Liver (tissue), 8 donors: ENCODE measurements at regions not wholly inside any gene's neighbourhood (a gene's known extent, or its start where the extent isn't known, plus 50 kb on each side); places are given as distances from the start of the nearest gene placed in this dataset.

ENCODE experiments used
- DNase-seq: peaks from one replicate; pipeline ENCODE4 v3.0.0-alpha.2; 2017; ENCODE audit warnings: low spot score
- H3K27ac ChIP-seq, 2 donors: one replicate each; pipeline ENCODE4 v1.7.0; 2013; ENCODE audit warnings: inconsistent platforms in 2 of 2, low read length in 2 of 2, control low read depth in 1 of 2, low read depth in 1 of 2, mild to moderate bottlenecking in 1 of 2
- H3K27me3 ChIP-seq, 4 donors: one replicate each; pipeline versions ENCODE4 v1.6.1 to v1.7.0; 2013; ENCODE audit warnings: low read length in 3 of 4, inconsistent platforms in 1 of 4, mild to moderate bottlenecking in 1 of 4, moderate library complexity in 1 of 4; ENCODE audit not compliant: control insufficient read depth in 4 of 4, insufficient read depth in 4 of 4
- H3K36me3 ChIP-seq, 4 donors: one replicate each; pipeline versions ENCODE4 v1.6.1 to v1.7.0; 2013; ENCODE audit warnings: low read length in 3 of 4, mild to moderate bottlenecking in 3 of 4, low read depth in 1 of 4, moderate library complexity in 1 of 4; ENCODE audit not compliant: control insufficient read depth in 4 of 4, insufficient read depth in 3 of 4
- H3K4me1 ChIP-seq, 4 donors: one replicate each; pipeline versions ENCODE4 v1.6.1 to v1.7.0; 2013; ENCODE audit warnings: low read length in 3 of 4, mild to moderate bottlenecking in 3 of 4, moderate library complexity in 1 of 4; ENCODE audit not compliant: control insufficient read depth in 4 of 4, insufficient read depth in 4 of 4
- H3K4me3 ChIP-seq, 3 donors: one replicate each; pipeline versions ENCODE4 v1.6.1 to v1.7.0; 2013; ENCODE audit warnings: low read length in 3 of 3, control low read depth in 1 of 3, low read depth in 1 of 3, mild to moderate bottlenecking in 1 of 3
- H3K9ac ChIP-seq, 2 donors: one replicate each; pipeline ENCODE4 v1.7.0; 2013; ENCODE audit warnings: low read length in 2 of 2, mild to moderate bottlenecking in 2 of 2, moderate library complexity in 2 of 2, control low read depth in 1 of 2, low read depth in 1 of 2
- H3K9me3 ChIP-seq, 4 donors: one replicate each; pipeline versions ENCODE4 v1.6.1 to v1.7.0; 2013; ENCODE audit warnings: low read length in 3 of 4; ENCODE audit not compliant: control insufficient read depth in 4 of 4
- EGR1 ChIP-seq, 2 donors: IDR thresholded peaks; 2 replicates each; pipeline ENCODE4 v1.6.1; 2016 to 2018; ENCODE audit warnings: antibody characterized with exemption in 2 of 2, low read depth in 2 of 2
- FOXA1 ChIP-seq: IDR thresholded peaks from 2 replicates; pipeline ENCODE4 v1.6.1; 2016; ENCODE audit warnings: antibody characterized with exemption
- FOXA2 ChIP-seq: IDR thresholded peaks from 2 replicates; pipeline ENCODE4 v1.6.1; 2016; ENCODE audit warnings: antibody characterized with exemption
- GABPA ChIP-seq, 2 donors: IDR thresholded peaks in 1 of 2; conservative IDR thresholded peaks in 1 of 2; 2 replicates each; pipeline ENCODE4 v1.6.1; 2016; ENCODE audit warnings: antibody characterized with exemption in 2 of 2, mild to moderate bottlenecking in 1 of 2, moderate library complexity in 1 of 2
- HNF4A ChIP-seq, 2 donors: conservative IDR thresholded peaks; 2 replicates each; pipeline ENCODE4 v1.6.1; 2016; ENCODE audit warnings: antibody characterized with exemption in 2 of 2, mild to moderate bottlenecking in 2 of 2
- HNF4G ChIP-seq: IDR thresholded peaks from 2 replicates; pipeline ENCODE4 v1.6.1; 2016; ENCODE audit warnings: antibody characterized with exemption
- JUND ChIP-seq, 2 donors: IDR thresholded peaks; 2 replicates each; pipeline ENCODE4 v1.6.1; 2016; ENCODE audit warnings: antibody characterized with exemption in 2 of 2
- MAX ChIP-seq: IDR thresholded peaks from 2 replicates; pipeline ENCODE4 v1.6.1; 2016; ENCODE audit warnings: antibody characterized with exemption
- NR2F2 ChIP-seq: IDR thresholded peaks from 2 replicates; pipeline ENCODE4 v1.6.1; 2016; ENCODE audit warnings: antibody characterized with exemption
- RAD21 ChIP-seq, 2 donors: IDR thresholded peaks; 2 replicates each; pipeline ENCODE4 v1.6.1; 2016; ENCODE audit warnings: antibody characterized with exemption in 2 of 2, mild to moderate bottlenecking in 2 of 2
- RXRA ChIP-seq, 2 donors: IDR thresholded peaks; 2 replicates each; pipeline ENCODE4 v1.6.1; 2017 to 2018; ENCODE audit warnings: antibody characterized with exemption in 2 of 2, mild to moderate bottlenecking in 1 of 2
- SP1 ChIP-seq: IDR thresholded peaks from 2 replicates; pipeline ENCODE4 v1.6.1; 2018; ENCODE audit warnings: antibody characterized with exemption, mild to moderate bottlenecking
- TAF1 ChIP-seq: conservative IDR thresholded peaks from 2 replicates; pipeline ENCODE4 v1.6.1; 2016; ENCODE audit warnings: antibody characterized with exemption, mild to moderate bottlenecking
- YY1 ChIP-seq: IDR thresholded peaks from 2 replicates; pipeline ENCODE4 v1.6.1; 2016; ENCODE audit warnings: antibody characterized with exemption, mild to moderate bottlenecking
- WGBS: extraction: QIAGEN DNeasy Blood & Tissue Kit; methylation state at CpG from one replicate; pipeline ENCODE4 v1.1.7; 2013; 5-methylcytosine and 5-hydroxymethylcytosine counted together
- TF ChIP-seq, protein P1 (sequence below): IDR thresholded peaks from 2 replicates; pipeline ENCODE4 v1.6.1; 2016; ENCODE audit warnings: antibody characterized with exemption
- TF ChIP-seq, protein P2 (sequence below): IDR thresholded peaks from 2 replicates; pipeline ENCODE4 v1.6.1; 2016; ENCODE audit warnings: antibody characterized with exemption, mild to moderate bottlenecking
- TF ChIP-seq, protein P3 (sequence below): fragments of 150-350 bp; IDR thresholded peaks from 2 replicates; pipeline ENCODE4 v1.5.1; 2017; ENCODE audit warnings: improper control_type of control experiment, low read depth, low read length; ENCODE audit not compliant: missing input control
- TF ChIP-seq, protein P4 (sequence below): IDR thresholded peaks from 2 replicates; pipeline ENCODE4 v1.6.1; 2016; ENCODE audit warnings: antibody characterized with exemption
- donor health status: healthy.
- donor health status: healthy.
- donor health status: healthy.
- donor health status: healthy.
- donor health status: healthy.

- WGBS = 83% methylated on average over 4 of the region's 4 CpGs
Observed at GRCh38 chr10:84999929-85000328, 671.5 kb downstream of the CCSER2 start.

More at GRCh38 chr10:84999929-85000328, 671.5 kb downstream of the CCSER2 start:
- Histone ChIP-seq H3K4me3 (no peak overlapping the region), H3K36me3 (no peaks in the 10 kb centered on the region), H3K27me3 (peaks cover 0 to 3% (median 0%) of the 10 kb centered on the region in 4 donors), H3K27ac (no peak overlapping the region), H3K9ac (no peak overlapping the region), H3K4me1 (no peaks in the 10 kb centered on the region), H3K9me3 (no peaks in the 10 kb centered on the region)
- TF ChIP-seq GABPA (IDR thresholded peaks at IDR 0.05 in 1 of 2, conservative IDR thresholded peaks at IDR 0.05 in 1 of 2) = no peak
- TF ChIP-seq, protein P1, sequence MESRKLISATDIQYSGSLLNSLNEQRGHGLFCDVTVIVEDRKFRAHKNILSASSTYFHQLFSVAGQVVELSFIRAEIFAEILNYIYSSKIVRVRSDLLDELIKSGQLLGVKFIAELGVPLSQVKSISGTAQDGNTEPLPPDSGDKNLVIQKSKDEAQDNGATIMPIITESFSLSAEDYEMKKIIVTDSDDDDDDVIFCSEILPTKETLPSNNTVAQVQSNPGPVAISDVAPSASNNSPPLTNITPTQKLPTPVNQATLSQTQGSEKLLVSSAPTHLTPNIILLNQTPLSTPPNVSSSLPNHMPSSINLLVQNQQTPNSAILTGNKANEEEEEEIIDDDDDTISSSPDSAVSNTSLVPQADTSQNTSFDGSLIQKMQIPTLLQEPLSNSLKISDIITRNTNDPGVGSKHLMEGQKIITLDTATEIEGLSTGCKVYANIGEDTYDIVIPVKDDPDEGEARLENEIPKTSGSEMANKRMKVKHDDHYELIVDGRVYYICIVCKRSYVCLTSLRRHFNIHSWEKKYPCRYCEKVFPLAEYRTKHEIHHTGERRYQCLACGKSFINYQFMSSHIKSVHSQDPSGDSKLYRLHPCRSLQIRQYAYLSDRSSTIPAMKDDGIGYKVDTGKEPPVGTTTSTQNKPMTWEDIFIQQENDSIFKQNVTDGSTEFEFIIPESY = no peak
- no peak for TF ChIP-seq NR2F2
- no peak for TF ChIP-seq RXRA (IDR thresholded peaks at IDR 0.05)
- no peak for TF ChIP-seq TAF1
- TF ChIP-seq, protein P2, sequence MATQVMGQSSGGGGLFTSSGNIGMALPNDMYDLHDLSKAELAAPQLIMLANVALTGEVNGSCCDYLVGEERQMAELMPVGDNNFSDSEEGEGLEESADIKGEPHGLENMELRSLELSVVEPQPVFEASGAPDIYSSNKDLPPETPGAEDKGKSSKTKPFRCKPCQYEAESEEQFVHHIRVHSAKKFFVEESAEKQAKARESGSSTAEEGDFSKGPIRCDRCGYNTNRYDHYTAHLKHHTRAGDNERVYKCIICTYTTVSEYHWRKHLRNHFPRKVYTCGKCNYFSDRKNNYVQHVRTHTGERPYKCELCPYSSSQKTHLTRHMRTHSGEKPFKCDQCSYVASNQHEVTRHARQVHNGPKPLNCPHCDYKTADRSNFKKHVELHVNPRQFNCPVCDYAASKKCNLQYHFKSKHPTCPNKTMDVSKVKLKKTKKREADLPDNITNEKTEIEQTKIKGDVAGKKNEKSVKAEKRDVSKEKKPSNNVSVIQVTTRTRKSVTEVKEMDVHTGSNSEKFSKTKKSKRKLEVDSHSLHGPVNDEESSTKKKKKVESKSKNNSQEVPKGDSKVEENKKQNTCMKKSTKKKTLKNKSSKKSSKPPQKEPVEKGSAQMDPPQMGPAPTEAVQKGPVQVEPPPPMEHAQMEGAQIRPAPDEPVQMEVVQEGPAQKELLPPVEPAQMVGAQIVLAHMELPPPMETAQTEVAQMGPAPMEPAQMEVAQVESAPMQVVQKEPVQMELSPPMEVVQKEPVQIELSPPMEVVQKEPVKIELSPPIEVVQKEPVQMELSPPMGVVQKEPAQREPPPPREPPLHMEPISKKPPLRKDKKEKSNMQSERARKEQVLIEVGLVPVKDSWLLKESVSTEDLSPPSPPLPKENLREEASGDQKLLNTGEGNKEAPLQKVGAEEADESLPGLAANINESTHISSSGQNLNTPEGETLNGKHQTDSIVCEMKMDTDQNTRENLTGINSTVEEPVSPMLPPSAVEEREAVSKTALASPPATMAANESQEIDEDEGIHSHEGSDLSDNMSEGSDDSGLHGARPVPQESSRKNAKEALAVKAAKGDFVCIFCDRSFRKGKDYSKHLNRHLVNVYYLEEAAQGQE = no peak
- TF ChIP-seq FOXA1 = no peak
- no peak for TF ChIP-seq YY1
- TF ChIP-seq, protein P3, sequence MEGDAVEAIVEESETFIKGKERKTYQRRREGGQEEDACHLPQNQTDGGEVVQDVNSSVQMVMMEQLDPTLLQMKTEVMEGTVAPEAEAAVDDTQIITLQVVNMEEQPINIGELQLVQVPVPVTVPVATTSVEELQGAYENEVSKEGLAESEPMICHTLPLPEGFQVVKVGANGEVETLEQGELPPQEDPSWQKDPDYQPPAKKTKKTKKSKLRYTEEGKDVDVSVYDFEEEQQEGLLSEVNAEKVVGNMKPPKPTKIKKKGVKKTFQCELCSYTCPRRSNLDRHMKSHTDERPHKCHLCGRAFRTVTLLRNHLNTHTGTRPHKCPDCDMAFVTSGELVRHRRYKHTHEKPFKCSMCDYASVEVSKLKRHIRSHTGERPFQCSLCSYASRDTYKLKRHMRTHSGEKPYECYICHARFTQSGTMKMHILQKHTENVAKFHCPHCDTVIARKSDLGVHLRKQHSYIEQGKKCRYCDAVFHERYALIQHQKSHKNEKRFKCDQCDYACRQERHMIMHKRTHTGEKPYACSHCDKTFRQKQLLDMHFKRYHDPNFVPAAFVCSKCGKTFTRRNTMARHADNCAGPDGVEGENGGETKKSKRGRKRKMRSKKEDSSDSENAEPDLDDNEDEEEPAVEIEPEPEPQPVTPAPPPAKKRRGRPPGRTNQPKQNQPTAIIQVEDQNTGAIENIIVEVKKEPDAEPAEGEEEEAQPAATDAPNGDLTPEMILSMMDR = no peak
- TF ChIP-seq JUND (IDR thresholded peaks at IDR 0.05) = no peak
- no peak for TF ChIP-seq HNF4A (conservative IDR thresholded peaks at IDR 0.05)
- no peak for TF ChIP-seq EGR1 (IDR thresholded peaks at IDR 0.05; ENCODE audit: low read depth in 2 of 2)
- TF ChIP-seq RAD21 (IDR thresholded peaks at IDR 0.05) = no peak
- TF ChIP-seq, protein P4, sequence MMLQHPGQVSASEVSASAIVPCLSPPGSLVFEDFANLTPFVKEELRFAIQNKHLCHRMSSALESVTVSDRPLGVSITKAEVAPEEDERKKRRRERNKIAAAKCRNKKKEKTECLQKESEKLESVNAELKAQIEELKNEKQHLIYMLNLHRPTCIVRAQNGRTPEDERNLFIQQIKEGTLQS = no peak
- no peak for TF ChIP-seq MAX
- TF ChIP-seq FOXA2 = no peak
- TF ChIP-seq HNF4G = no peak
- TF ChIP-seq SP1 = no peak
- no peak for DNase-seq
